OCI-LY1 (cell line): ENCODE measurements at regions not wholly inside any gene's neighbourhood (a gene's known extent, or its start where the extent isn't known, plus 50 kb on each side); places are given as distances from the start of the nearest gene placed in this dataset.

Experiments
- H2AFZ ChIP-seq: fragments of 200-600 bp; sonication (generic), shearing (Covaris generic); 2 replicates; pipeline ENCODE4 v1.6.0; 2014; ENCODE audit warnings: antibody characterized with exemption, mild to moderate bottlenecking, low read length
- H3F3A ChIP-seq: fragments of 200-600 bp; sonication (generic), shearing (Covaris generic); 2 replicates; pipeline ENCODE4 v1.6.0; 2014; ENCODE audit warnings: mild to moderate bottlenecking, antibody characterized with exemption, low read length, moderate library complexity; ENCODE audit not compliant: insufficient read depth
- H3K27ac ChIP-seq: fragments of 200-600 bp; sonication (generic); 2 replicates; pipeline ENCODE4 v1.5.1; 2014; ENCODE audit warnings: low read length, mixed run types, mild to moderate bottlenecking, low read depth; ENCODE audit not compliant: poor library complexity, severe bottlenecking
- H3K27me3 ChIP-seq: fragments of 200-600 bp; sonication (generic); 2 replicates; pipeline ENCODE4 v1.6.0; 2014; ENCODE audit warnings: antibody characterized with exemption, mild to moderate bottlenecking, low read length, moderate library complexity; ENCODE audit not compliant: insufficient read depth
- H3K36me3 ChIP-seq: fragments of 200-600 bp; sonication (generic); 2 replicates; pipeline ENCODE4 v1.6.1; 2014; ENCODE audit warnings: mild to moderate bottlenecking, antibody characterized with exemption, low read length, moderate library complexity, mixed read lengths; ENCODE audit not compliant: insufficient read depth
- H3K4me1 ChIP-seq: fragments of 200-600 bp; sonication (generic); 2 replicates; pipeline ENCODE4 v1.5.1; 2014; ENCODE audit warnings: mild to moderate bottlenecking, low read length, moderate library complexity; ENCODE audit not compliant: insufficient read depth, severe bottlenecking
- H3K4me2 ChIP-seq: fragments of 200-600 bp; sonication (generic), shearing (Covaris generic); 2 replicates; pipeline ENCODE4 v1.6.1; 2014; ENCODE audit warnings: low read length
- H3K4me3 ChIP-seq: fragments of 200-600 bp; sonication (generic); 2 replicates; pipeline ENCODE4 v1.5.1; 2014; ENCODE audit warnings: low read length, low read depth, mild to moderate bottlenecking, mixed read lengths; ENCODE audit not compliant: poor library complexity, severe bottlenecking
- H3K79me2 ChIP-seq: fragments of 200-600 bp; shearing (Covaris generic); 2 replicates; pipeline ENCODE4 v1.6.1; 2016; ENCODE audit warnings: mixed run types, low read length, mixed read lengths; ENCODE audit not compliant: insufficient read depth
- H3K9ac ChIP-seq: fragments of 200-600 bp; sonication (generic), shearing (Covaris generic); 2 replicates; pipeline ENCODE4 v1.6.1; 2014; ENCODE audit warnings: mild to moderate bottlenecking, low read length, mixed read lengths
- H3K9me2 ChIP-seq: fragments of 200-600 bp; sonication (generic), shearing (Covaris generic); 2 replicates; pipeline ENCODE4 v1.6.1; 2014; ENCODE audit warnings: low read depth, mild to moderate bottlenecking, low read length, mixed read lengths
- H3K9me3 ChIP-seq: fragments of 200-600 bp; shearing (Covaris generic); 2 replicates; pipeline ENCODE4 v1.6.1; 2014; ENCODE audit warnings: low read length, mixed read lengths
- H4K20me1 ChIP-seq: fragments of 200-600 bp; sonication (generic), shearing (Covaris generic); 2 replicates; pipeline ENCODE4 v1.6.0; 2016; ENCODE audit warnings: mild to moderate bottlenecking, low read length; ENCODE audit not compliant: insufficient read depth
- EZH2 ChIP-seq: fragments of 200-600 bp; sonication (generic), shearing (Covaris generic); IDR thresholded peaks from 2 replicates; pipeline ENCODE4 v1.8.0; 2017; ENCODE audit warnings: borderline replicate concordance, mixed run types, mild to moderate bottlenecking, antibody characterized with exemption, low read length, moderate library complexity, mixed read lengths
- TF ChIP-seq, protein P1 (sequence below): fragments of 200-600 bp; sonication (generic), shearing (Covaris generic); IDR thresholded peaks from 2 replicates; pipeline ENCODE4 v1.5.1; 2017; ENCODE audit warnings: mild to moderate bottlenecking, antibody characterized with exemption, low read length, moderate library complexity, mixed read lengths

- no peak overlapping the region for H3K9ac ChIP-seq
- TF ChIP-seq EZH2, result no peak
- TF ChIP-seq, protein P1, sequence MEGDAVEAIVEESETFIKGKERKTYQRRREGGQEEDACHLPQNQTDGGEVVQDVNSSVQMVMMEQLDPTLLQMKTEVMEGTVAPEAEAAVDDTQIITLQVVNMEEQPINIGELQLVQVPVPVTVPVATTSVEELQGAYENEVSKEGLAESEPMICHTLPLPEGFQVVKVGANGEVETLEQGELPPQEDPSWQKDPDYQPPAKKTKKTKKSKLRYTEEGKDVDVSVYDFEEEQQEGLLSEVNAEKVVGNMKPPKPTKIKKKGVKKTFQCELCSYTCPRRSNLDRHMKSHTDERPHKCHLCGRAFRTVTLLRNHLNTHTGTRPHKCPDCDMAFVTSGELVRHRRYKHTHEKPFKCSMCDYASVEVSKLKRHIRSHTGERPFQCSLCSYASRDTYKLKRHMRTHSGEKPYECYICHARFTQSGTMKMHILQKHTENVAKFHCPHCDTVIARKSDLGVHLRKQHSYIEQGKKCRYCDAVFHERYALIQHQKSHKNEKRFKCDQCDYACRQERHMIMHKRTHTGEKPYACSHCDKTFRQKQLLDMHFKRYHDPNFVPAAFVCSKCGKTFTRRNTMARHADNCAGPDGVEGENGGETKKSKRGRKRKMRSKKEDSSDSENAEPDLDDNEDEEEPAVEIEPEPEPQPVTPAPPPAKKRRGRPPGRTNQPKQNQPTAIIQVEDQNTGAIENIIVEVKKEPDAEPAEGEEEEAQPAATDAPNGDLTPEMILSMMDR, result peak; percentile 61; the same call in 1 of the 2 replicates
- no peak overlapping the region for H3K27ac ChIP-seq
- H3K9me3 ChIP-seq, result no peaks in the 10 kb centered on the region
- H2AFZ ChIP-seq, result no peak overlapping the region
- H3K36me3 ChIP-seq, result no peaks in the 10 kb centered on the region
- no peaks in the 10 kb centered on the region for H3K9me2 ChIP-seq
- H3K4me3 ChIP-seq, result no peak overlapping the region
- no peaks in the 10 kb centered on the region for H3K4me1 ChIP-seq
- H3F3A ChIP-seq, result no peaks in the 10 kb centered on the region
- H4K20me1 ChIP-seq, result no peaks in the 10 kb centered on the region
- H3K4me2 ChIP-seq, result no peak overlapping the region
- H3K79me2 ChIP-seq, result no peaks in the 10 kb centered on the region
- H3K27me3 ChIP-seq, result no peaks in the 10 kb centered on the region
Observed at GRCh38 chr2:193240752-193241151, 1046.0 kb upstream of the TMEFF2 start.

GRCh38 chr2:193231634-193232033 is 1036.9 kb upstream of the TMEFF2 start:
- no peak overlapping the region for H2AFZ ChIP-seq
- H3K27me3 ChIP-seq, result no peaks in the 10 kb centered on the region
- no peaks in the 10 kb centered on the region for H3K9me2 ChIP-seq
- no peaks in the 10 kb centered on the region for H4K20me1 ChIP-seq
- no peaks in the 10 kb centered on the region for H3K79me2 ChIP-seq
- TF ChIP-seq, protein P1, result no peak
- TF ChIP-seq EZH2, result no peak
- no peak overlapping the region for H3K4me2 ChIP-seq
- no peak overlapping the region for H3K9ac ChIP-seq
- H3K9me3 ChIP-seq, result no peaks in the 10 kb centered on the region
- H3K4me1 ChIP-seq, result no peaks in the 10 kb centered on the region
- H3K4me3 ChIP-seq, result no peak overlapping the region
- H3K27ac ChIP-seq, result no peak overlapping the region
- no peaks in the 10 kb centered on the region for H3F3A ChIP-seq
- H3K36me3 ChIP-seq, result no peaks in the 10 kb centered on the region

GRCh38 chr2:193228276-193228675 is 1033.5 kb upstream of the TMEFF2 start:
- Histone ChIP-seq H2AFZ (no peak overlapping the region), H3K79me2 (no peaks in the 10 kb centered on the region), H3K4me2 (no peak overlapping the region), H3K9me2 (no peaks in the 10 kb centered on the region), H3K4me1 (no peaks in the 10 kb centered on the region), H3F3A (no peaks in the 10 kb centered on the region), H4K20me1 (no peaks in the 10 kb centered on the region), H3K9me3 (no peaks in the 10 kb centered on the region), H3K4me3 (no peak overlapping the region), H3K9ac (no peak overlapping the region), H3K27ac (no peak overlapping the region), H3K36me3 (no peaks in the 10 kb centered on the region), H3K27me3 (no peaks in the 10 kb centered on the region)
- no peak for TF ChIP-seq EZH2
- TF ChIP-seq, protein P1, result no peak
